Cardiac septum (tissue), 1 donor: ENCODE measurements at regions not wholly inside any gene's neighbourhood (a gene's known extent, or its start where the extent isn't known, plus 50 kb on each side); places are given as distances from the start of the nearest gene placed in this dataset.
"Not testable (repeated sequence)": the region's sequence is repeated elsewhere in the genome, so short reads cannot be mapped to it uniquely, and the experiment has no call there.

Source experiments
- DNase-seq: peaks from one replicate; pipeline ENCODE4 v3.0.0-alpha.2; 2020; ENCODE audit warnings: low spot score
- intact Hi-C: fragments of 100-400 bp; cut with DNase I; formaldehyde crosslinking; loops from one replicate; pipeline ENCODE4 v1.14.0; 2022
- donor health status: DM: no; HTN: no; CAD: no.

GRCh38 chr3:30309961-30310954 lies 296.1 kb upstream of the TGFBR2 start:
- intact Hi-C loops = no loop called here
- no peak for DNase-seq

DNA sequence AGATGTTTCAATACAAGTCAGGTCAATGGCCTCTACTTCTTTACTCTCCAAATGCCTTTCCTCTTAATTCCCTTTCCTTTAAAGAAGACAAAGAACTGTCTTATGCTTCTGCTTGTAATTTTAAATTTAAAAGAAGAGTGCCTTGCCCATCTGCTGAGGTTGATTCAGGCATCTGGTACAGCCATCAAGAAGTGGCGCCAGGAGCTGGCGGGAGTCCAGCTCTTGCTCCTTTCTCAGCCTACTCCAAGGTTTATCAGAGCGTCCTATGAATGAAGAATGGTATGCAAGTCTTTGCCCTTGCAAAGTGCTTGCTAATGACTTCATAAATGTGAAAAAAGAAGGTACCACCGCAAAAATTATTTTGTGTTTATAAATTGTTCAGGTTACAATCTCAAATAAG lies 294.6 kb upstream of the TGFBR2 start:
- DNase-seq = no peak
- intact Hi-C loops = no loop called here

GRCh38 chr3:30313840-30314239 lies 292.6 kb upstream of the TGFBR2 start:
- no peak for DNase-seq
- intact Hi-C loops = no loop called here

GRCh38 chr3:30314757-30315325 lies 291.6 kb upstream of the TGFBR2 start:
- DNase-seq = no peak
- intact Hi-C loops = no loop called here

- DNase-seq = no peak
- intact Hi-C loops = no loop called here
Measured at GRCh38 chr3:30315447-30315846, 291.0 kb upstream of the TGFBR2 start.

DNA sequence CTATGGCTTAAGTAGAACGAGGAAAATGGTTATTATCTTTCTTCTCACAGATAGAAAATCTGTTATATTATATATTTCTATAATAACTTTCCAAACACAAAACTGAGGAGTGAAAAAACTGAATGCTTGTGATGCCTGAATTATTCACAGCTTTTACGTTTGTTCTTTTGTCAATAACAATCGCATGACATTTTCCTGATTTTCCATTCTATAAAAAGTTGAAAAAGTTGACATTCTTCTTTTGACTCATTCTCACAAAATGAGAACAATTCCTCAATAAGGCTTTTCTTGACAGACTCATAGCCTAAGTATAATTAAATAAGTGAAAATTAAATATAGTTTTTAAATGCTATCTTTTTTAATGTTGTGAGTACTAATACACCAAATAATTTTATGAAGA lies 288.8 kb upstream of the TGFBR2 start:
- intact Hi-C loops = no loop called here
- DNase-seq = no peak

DNA sequence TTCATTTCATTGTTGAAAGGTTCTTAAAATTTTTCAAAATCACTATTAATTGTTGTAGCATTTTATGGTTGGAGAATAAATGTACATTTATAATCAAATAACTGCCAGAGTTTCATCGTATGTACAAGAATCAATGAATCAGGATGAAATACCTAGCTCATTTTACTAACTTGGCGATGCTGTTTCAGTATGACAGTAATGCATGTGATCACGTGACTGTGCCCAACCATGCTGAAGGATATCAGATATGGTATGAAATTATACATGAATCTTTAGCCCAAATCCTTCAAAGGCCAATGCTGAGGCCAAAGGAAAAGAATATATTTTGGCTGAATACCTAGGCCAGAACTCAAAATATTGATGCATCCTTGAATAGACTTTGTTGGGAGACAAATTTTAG lies 288.3 kb upstream of the TGFBR2 start:
- no peak for DNase-seq
- intact Hi-C loops = no loop called here

GRCh38 chr3:30319713-30320112 lies 286.7 kb upstream of the TGFBR2 start:
- no peak for DNase-seq
- intact Hi-C loops = no loop called here

DNA sequence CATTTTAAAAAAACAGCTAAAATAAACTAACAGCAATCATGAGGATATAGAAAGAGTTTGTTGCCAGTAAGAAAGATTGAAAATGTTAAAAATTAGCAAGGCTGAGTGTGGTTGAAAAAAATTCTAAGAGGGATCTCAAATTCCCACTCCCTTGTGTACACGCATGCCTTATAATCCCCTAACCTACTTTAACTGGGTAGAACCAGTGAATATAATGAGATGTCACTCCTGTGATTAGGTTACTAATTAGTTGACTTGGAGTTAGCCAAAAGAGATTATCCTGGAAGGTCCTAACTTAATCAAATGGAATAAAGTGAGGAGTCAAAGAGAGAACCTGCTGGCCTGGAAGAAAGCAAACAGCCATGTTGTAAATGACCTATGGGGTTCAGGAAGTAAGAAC lies 286.0 kb upstream of the TGFBR2 start:
- DNase-seq = no peak
- intact Hi-C loops = no loop called here

- no peak for DNase-seq
- intact Hi-C loops = no loop called here
Measured at GRCh38 chr3:30321065-30321464, 285.3 kb upstream of the TGFBR2 start.

DNA sequence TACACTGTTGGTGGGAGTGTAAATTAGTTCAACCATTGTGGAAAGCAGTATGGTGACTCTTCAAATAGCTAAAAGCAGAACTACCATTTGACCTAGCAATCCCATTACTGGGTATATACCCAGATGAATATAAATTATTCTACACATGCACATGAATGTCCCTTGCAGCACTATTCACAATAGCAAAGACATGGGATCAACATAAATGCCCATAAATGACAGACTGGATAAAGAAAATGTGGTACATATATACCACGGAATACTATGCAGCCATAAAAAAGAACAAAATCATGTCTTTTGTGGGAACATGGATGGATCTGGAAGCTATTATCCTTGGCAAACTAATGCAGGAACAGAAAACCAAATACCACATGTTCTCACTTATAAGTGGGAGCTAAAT lies 282.8 kb upstream of the TGFBR2 start:
- intact Hi-C loops, DNase-seq: not testable (repeated sequence)

DNA sequence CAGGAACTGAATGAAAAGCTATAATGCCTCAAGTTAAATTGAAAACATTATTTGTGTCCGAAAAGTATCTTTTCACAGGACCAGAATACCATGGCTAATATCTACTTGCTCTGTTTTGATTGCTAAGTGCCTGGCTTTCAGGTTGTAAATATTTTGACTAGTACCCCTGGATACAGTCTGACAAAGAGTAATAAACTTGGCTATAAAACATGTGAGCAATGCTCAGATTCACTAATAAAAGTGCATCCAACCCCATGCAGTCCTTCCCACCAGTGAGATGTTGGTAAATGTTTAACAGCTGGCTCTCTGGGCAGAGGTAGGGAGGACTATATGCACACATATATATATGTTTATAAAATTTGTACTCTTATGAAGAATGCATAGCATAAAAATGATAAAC lies 281.8 kb upstream of the TGFBR2 start:
- intact Hi-C loops = no loop called here
- no peak for DNase-seq

GRCh38 chr3:30327976-30328375 lies 278.4 kb upstream of the TGFBR2 start:
- DNase-seq, intact Hi-C loops: not testable (repeated sequence)

DNA sequence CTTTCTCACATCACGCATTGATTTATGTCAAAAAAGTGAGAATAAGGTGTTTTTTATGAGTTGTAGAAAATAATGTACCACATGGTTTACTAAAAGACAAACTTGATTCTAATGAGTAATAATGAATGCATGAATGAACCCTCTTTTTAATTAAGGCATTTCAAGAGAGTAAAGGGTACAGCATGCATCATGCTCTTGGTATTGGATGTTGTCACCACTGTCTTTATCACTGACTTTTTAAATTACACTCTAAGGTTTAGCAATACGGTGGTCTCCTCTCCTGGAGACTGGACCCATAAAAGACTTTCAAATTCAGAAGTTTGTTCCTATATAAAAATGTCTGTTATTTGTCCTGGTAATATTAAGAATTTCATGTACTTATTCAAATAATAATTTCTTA lies 277.5 kb upstream of the TGFBR2 start:
- DNase-seq, intact Hi-C loops: not testable (repeated sequence)

DNA sequence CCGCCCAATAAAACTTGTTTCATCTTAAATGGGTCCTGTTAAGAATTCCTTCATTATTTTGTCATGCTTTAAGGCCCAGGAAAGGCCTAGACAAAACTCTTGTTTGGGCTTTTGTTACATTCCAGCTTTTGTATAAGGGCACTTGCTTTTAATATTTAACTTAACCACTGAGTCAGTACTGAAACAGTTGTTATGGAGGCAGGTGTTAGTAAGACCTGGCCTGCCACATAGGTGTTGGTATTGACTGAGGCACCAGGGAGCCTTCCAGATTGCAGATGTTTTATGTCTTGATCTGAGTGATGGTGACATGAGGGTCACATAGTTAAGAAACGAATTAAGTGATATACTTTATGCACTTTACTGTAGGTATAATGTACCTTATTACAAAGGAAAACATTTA lies 274.9 kb upstream of the TGFBR2 start:
- DNase-seq = no peak
- intact Hi-C loops = no loop called here

DNA sequence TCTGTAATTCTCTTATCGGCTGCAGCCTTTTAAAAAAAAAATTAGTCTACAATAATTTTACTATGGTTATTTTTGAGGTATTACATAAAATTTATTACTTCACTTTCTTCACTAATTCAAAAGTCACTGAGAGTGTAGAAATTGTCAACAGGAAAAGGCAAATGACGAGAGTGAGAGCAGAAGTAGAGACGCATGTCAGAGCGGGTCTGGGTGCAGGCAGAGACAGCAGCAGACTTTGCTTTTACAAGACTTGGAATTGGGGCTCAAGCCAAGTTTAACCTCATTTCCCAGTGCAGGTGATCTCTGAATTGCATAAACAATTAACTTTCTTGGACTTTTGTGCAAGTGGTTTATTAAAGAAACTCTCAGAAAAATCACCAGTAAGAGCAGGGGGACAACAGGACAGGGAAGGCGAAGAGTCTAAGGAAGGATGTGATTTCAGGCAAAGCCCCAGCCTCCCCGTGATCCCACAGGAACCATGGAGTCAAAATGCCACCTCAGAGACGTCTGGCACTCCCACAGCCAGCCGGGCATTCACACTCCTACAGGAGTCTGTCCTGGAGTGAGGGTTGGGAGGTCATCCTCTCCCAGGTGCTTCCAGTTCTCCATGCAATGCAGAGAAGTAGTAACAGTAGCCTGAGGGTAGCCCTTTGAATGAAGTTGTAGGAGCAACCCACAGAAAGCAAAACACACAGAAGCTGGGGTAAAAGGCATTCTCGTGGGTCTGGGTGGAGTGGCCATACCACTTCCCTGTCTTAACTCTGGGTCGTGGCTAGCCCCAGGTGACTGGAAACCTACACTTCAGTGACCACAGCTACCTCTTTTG lies 274.0 kb upstream of the TGFBR2 start:
- no peak for DNase-seq
- intact Hi-C loops = no loop called here

GRCh38 chr3:30333143-30333542 lies 273.3 kb upstream of the TGFBR2 start:
- intact Hi-C loops = no loop called here

DNA sequence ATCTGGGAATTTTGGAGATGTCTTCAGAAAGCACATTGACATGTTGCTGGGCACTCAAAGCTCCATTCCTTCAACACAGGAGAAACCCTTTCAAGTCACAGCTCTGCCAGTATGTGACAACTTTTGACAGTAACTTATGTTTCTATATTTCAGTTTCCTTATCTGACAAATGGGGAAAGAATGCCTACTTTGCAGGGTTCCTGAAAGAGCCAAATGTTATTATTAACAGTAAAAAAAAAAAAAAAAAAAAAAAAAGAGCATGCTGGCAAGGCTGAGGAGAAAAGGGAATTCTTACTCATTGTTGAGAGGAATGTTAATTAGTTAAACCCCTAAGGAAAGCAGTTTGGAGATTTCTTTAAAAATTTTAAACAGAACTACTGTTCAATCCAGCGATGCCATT lies 272.5 kb upstream of the TGFBR2 start:
- DNase-seq = no peak
- intact Hi-C loops = no loop called here

More at GRCh38 chr3:30333143-30333542, 273.3 kb upstream of the TGFBR2 start:
- DNase-seq = no peak

DNA sequence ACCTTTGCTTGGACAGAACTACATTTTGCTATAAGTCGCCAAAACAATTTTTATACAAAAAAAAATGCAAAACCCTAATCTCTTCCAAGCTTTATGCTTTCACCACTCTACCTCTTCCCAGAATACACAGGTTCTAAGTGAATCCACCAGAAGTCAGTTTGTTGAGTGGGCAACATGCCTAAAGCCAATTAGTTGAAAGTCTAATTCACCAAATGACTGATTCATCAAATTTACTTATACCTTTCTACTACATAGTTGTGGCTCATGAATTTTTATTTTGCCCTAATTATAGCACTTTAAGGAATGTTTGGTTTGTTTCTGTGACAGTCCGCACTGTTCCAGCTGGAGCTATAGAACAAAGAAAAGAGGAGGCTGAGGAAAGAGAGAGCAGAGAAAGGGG lies 265.9 kb upstream of the TGFBR2 start:
- intact Hi-C loops = no loop called here

DNA sequence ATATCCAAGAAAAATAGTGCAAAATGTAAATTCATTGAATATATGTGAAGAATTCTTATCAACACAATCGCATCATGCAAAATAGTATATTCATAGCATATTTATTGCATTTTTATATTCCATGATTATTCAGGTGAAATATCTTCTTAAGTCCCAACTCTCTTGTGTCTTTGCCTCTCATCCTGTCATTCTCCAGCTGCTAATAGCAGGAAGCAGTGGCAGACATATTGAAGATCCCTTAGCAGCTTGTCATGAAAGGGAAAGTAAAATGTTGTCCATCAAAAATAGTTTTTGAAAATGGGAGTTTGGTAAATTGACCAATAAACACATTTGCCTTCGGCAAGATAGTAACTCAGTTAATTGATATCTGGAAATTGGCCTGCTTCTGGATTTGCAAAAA lies 265.3 kb upstream of the TGFBR2 start:
- intact Hi-C loops = no loop called here
- DNase-seq = no peak

More for the DNA sequence above, 265.9 kb upstream of the TGFBR2 start:
- DNase-seq = no peak
